Activated CD4-positive, alpha-beta T cell treated with anti-CD3 and anti-CD28 coated beads, Interleukin-2, amount 10 ng/mL, durations not matched to agents 7 days and 5 days (primary cell): ENCODE measurements at regions not wholly inside any gene's neighbourhood (a gene's known extent, or its start where the extent isn't known, plus 50 kb on each side); places are given as distances from the start of the nearest gene placed in this dataset.

Experiments used
- CTCF ChIA-PET: fragments of 350-600 bp; sonication (Branson Sonifier 250); formaldehyde crosslinking; loops from one replicate; lab custom pipeline; 2021; ENCODE audit warnings: antibody characterized with exemption; lab: Charles Lee
- POLR2A ChIA-PET: fragments of 350-600 bp; sonication (Branson Sonifier 250); formaldehyde crosslinking; loops from one replicate; lab custom pipeline; 2021; ENCODE audit warnings: antibody characterized with exemption; lab: Charles Lee
- DNase-seq: peaks from one replicate; pipeline ENCODE4 v3.0.0-alpha.2; 2020
- H3K27ac Mint-ChIP-seq: one replicate; pipeline ENCODE4 v1.8.0; 2021; ENCODE audit warnings: mild to moderate bottlenecking, moderate library complexity, mixed read lengths
- H3K27me3 Mint-ChIP-seq: one replicate; pipeline ENCODE4 v1.8.0; 2021; ENCODE audit warnings: mixed read lengths
- H3K36me3 Mint-ChIP-seq: one replicate; pipeline ENCODE4 v1.8.0; 2021; ENCODE audit warnings: low read depth, mixed read lengths
- H3K4me1 Mint-ChIP-seq: one replicate; pipeline ENCODE4 v1.8.0; 2021; ENCODE audit warnings: mixed read lengths
- H3K4me3 Mint-ChIP-seq: one replicate; pipeline ENCODE4 v1.8.0; 2021; ENCODE audit warnings: mild to moderate bottlenecking, moderate library complexity, mixed read lengths
- H3K9me3 Mint-ChIP-seq: one replicate; pipeline ENCODE4 v1.8.0; 2021; ENCODE audit warnings: mixed read lengths

GRCh38 chr12:114903083-114903691 is 219.2 kb upstream of the TBX3 start:
- no peaks in the 10 kb centered on the region for H3K27me3 Mint-ChIP-seq
- CTCF ChIA-PET, result no interaction called here
- POLR2A ChIA-PET, result no interaction called here
- H3K27ac Mint-ChIP-seq, result no peak overlapping the region
- DNase-seq, result no peak
- H3K4me1 Mint-ChIP-seq, result no peaks in the 10 kb centered on the region
- H3K4me3 Mint-ChIP-seq, result no peak overlapping the region
- peaks cover 7% of the 10 kb centered on the region for H3K9me3 Mint-ChIP-seq
- no peaks in the 10 kb centered on the region for H3K36me3 Mint-ChIP-seq

- Mint-ChIP-seq H3K36me3 (no peaks in the 10 kb centered on the region), H3K27ac (no peak overlapping the region), H3K4me1 (no peaks in the 10 kb centered on the region), H3K4me3 (no peak overlapping the region), H3K27me3 (no peaks in the 10 kb centered on the region), H3K9me3 (peaks cover 7% of the 10 kb centered on the region)
- no peak for DNase-seq
- ChIA-PET POLR2A (no interaction called here), CTCF (no interaction called here)
Measured at GRCh38 chr12:114902665-114903064, 218.7 kb upstream of the TBX3 start.

- DNase-seq, result no peak
- no peaks in the 10 kb centered on the region for H3K36me3 Mint-ChIP-seq
- H3K27me3 Mint-ChIP-seq, result no peaks in the 10 kb centered on the region
- CTCF ChIA-PET, result no interaction called here
- no peak overlapping the region for H3K27ac Mint-ChIP-seq
- H3K4me3 Mint-ChIP-seq, result no peak overlapping the region
- peaks cover 4% of the 10 kb centered on the region for H3K9me3 Mint-ChIP-seq
- no peaks in the 10 kb centered on the region for H3K4me1 Mint-ChIP-seq
- POLR2A ChIA-PET, result no interaction called here
Measured at GRCh38 chr12:114901316-114901715, 217.3 kb upstream of the TBX3 start.

- ChIA-PET POLR2A (no interaction called here), CTCF (no interaction called here)
- H3K36me3 Mint-ChIP-seq, result no peaks in the 10 kb centered on the region
- H3K4me3 Mint-ChIP-seq, result no peak overlapping the region
- H3K4me1 Mint-ChIP-seq, result no peaks in the 10 kb centered on the region
- DNase-seq, result no peak
- H3K9me3 Mint-ChIP-seq, result no peaks in the 10 kb centered on the region
- H3K27ac Mint-ChIP-seq, result no peak overlapping the region
- H3K27me3 Mint-ChIP-seq, result no peaks in the 10 kb centered on the region
Measured at GRCh38 chr12:114898159-114898558, 214.2 kb upstream of the TBX3 start.

- Mint-ChIP-seq H3K4me3 (no peak overlapping the region), H3K9me3 (peaks cover 2% of the 10 kb centered on the region), H3K27ac (no peak overlapping the region), H3K4me1 (no peaks in the 10 kb centered on the region), H3K36me3 (no peaks in the 10 kb centered on the region), H3K27me3 (no peaks in the 10 kb centered on the region)
- ChIA-PET CTCF (interaction anchor here (1.0 kb wide), 1 partner anchor 25 kb away, joined by 3 read pairs; no protein-coding TSS in a partner anchor), POLR2A (no interaction called here)
- DNase-seq, result no peak
Measured at GRCh38 chr12:114895827-114896226, 211.9 kb upstream of the TBX3 start.

- H3K36me3 Mint-ChIP-seq, result no peaks in the 10 kb centered on the region
- POLR2A ChIA-PET, result no interaction called here
- H3K4me3 Mint-ChIP-seq, result no peak overlapping the region
- H3K27ac Mint-ChIP-seq, result no peak overlapping the region
- no peaks in the 10 kb centered on the region for H3K4me1 Mint-ChIP-seq
- DNase-seq, result no peak
- peaks cover 2% of the 10 kb centered on the region for H3K9me3 Mint-ChIP-seq
- CTCF ChIA-PET, result no interaction called here
- no peaks in the 10 kb centered on the region for H3K27me3 Mint-ChIP-seq
Measured at GRCh38 chr12:114895081-114895480, 211.1 kb upstream of the TBX3 start.

- no peaks in the 10 kb centered on the region for H3K27me3 Mint-ChIP-seq
- no peaks in the 10 kb centered on the region for H3K36me3 Mint-ChIP-seq
- H3K4me1 Mint-ChIP-seq, result no peaks in the 10 kb centered on the region
- no peak overlapping the region for H3K27ac Mint-ChIP-seq
- peaks cover 2% of the 10 kb centered on the region for H3K9me3 Mint-ChIP-seq
- H3K4me3 Mint-ChIP-seq, result no peak overlapping the region
- POLR2A ChIA-PET, result no interaction called here
- CTCF ChIA-PET, result no interaction called here
- no peak for DNase-seq
Measured at GRCh38 chr12:114894076-114894475, 210.1 kb upstream of the TBX3 start.

GRCh38 chr12:114888928-114889584 is 205.1 kb upstream of the TBX3 start:
- Mint-ChIP-seq H3K4me1 (no peaks in the 10 kb centered on the region), H3K9me3 (peaks cover 2% of the 10 kb centered on the region), H3K4me3 (no peak overlapping the region), H3K27me3 (no peaks in the 10 kb centered on the region), H3K27ac (no peak overlapping the region), H3K36me3 (no peaks in the 10 kb centered on the region)
- CTCF ChIA-PET, result interaction anchor here (0.5 kb wide), 1 partner anchor 15 kb away, joined by 3 read pairs; no protein-coding TSS in a partner anchor
- no peak for DNase-seq
- POLR2A ChIA-PET, result no interaction called here

GRCh38 chr12:114888448-114888847 is 204.5 kb upstream of the TBX3 start:
- H3K36me3 Mint-ChIP-seq, result no peaks in the 10 kb centered on the region
- peaks cover 2% of the 10 kb centered on the region for H3K9me3 Mint-ChIP-seq
- DNase-seq, result no peak
- ChIA-PET POLR2A (no interaction called here), CTCF (no interaction called here)
- H3K4me1 Mint-ChIP-seq, result no peaks in the 10 kb centered on the region
- no peak overlapping the region for H3K4me3 Mint-ChIP-seq
- H3K27me3 Mint-ChIP-seq, result no peaks in the 10 kb centered on the region
- no peak overlapping the region for H3K27ac Mint-ChIP-seq

GRCh38 chr12:114885501-114885900 is 201.5 kb upstream of the TBX3 start:
- H3K4me1 Mint-ChIP-seq, result no peaks in the 10 kb centered on the region
- no peak for DNase-seq
- no peak overlapping the region for H3K4me3 Mint-ChIP-seq
- no peaks in the 10 kb centered on the region for H3K36me3 Mint-ChIP-seq
- H3K27me3 Mint-ChIP-seq, result no peaks in the 10 kb centered on the region
- no peaks in the 10 kb centered on the region for H3K9me3 Mint-ChIP-seq
- no peak overlapping the region for H3K27ac Mint-ChIP-seq
- CTCF ChIA-PET, result interaction anchor here (0.9 kb wide), 1 partner anchor 9 kb away, joined by 3 read pairs; no protein-coding TSS in a partner anchor
- POLR2A ChIA-PET, result no interaction called here

- H3K4me1 Mint-ChIP-seq, result no peaks in the 10 kb centered on the region
- no peak overlapping the region for H3K4me3 Mint-ChIP-seq
- no peak overlapping the region for H3K27ac Mint-ChIP-seq
- H3K36me3 Mint-ChIP-seq, result no peaks in the 10 kb centered on the region
- no peak for DNase-seq
- POLR2A ChIA-PET, result no interaction called here
- H3K9me3 Mint-ChIP-seq, result no peaks in the 10 kb centered on the region
- CTCF ChIA-PET, result interaction anchor here (0.6 kb wide), 1 partner anchor 9 kb away, joined by 3 read pairs; no protein-coding TSS in a partner anchor
- no peaks in the 10 kb centered on the region for H3K27me3 Mint-ChIP-seq
Measured at GRCh38 chr12:114884575-114884974, 200.6 kb upstream of the TBX3 start.

- CTCF ChIA-PET, result no interaction called here
- Mint-ChIP-seq H3K9me3 (no peaks in the 10 kb centered on the region), H3K4me3 (no peak overlapping the region), H3K4me1 (no peaks in the 10 kb centered on the region), H3K27ac (no peak overlapping the region), H3K27me3 (no peaks in the 10 kb centered on the region), H3K36me3 (no peaks in the 10 kb centered on the region)
- DNase-seq, result no peak
- POLR2A ChIA-PET, result no interaction called here
Measured at GRCh38 chr12:114882083-114882482, 198.1 kb upstream of the TBX3 start.

GRCh38 chr12:114879354-114879753 is 195.4 kb upstream of the TBX3 start:
- CTCF ChIA-PET, result no interaction called here
- H3K4me1 Mint-ChIP-seq, result no peaks in the 10 kb centered on the region
- H3K9me3 Mint-ChIP-seq, result no peaks in the 10 kb centered on the region
- POLR2A ChIA-PET, result no interaction called here
- DNase-seq, result no peak
- H3K27me3 Mint-ChIP-seq, result no peaks in the 10 kb centered on the region
- no peak overlapping the region for H3K27ac Mint-ChIP-seq
- no peaks in the 10 kb centered on the region for H3K36me3 Mint-ChIP-seq
- H3K4me3 Mint-ChIP-seq, result no peak overlapping the region

- Mint-ChIP-seq H3K27ac (no peak overlapping the region), H3K4me3 (no peak overlapping the region), H3K9me3 (no peaks in the 10 kb centered on the region), H3K36me3 (no peaks in the 10 kb centered on the region), H3K4me1 (no peaks in the 10 kb centered on the region), H3K27me3 (no peaks in the 10 kb centered on the region)
- CTCF ChIA-PET, result no interaction called here
- POLR2A ChIA-PET, result no interaction called here
- DNase-seq, result no peak
Measured at GRCh38 chr12:114878781-114879180, 194.8 kb upstream of the TBX3 start.
